Endothelial cell of umbilical vein (primary cell): ENCODE measurements at regions not wholly inside any gene's neighbourhood (a gene's known extent, or its start where the extent isn't known, plus 50 kb on each side); places are given as distances from the start of the nearest gene placed in this dataset.

Experiments used
- BruUV-seq: library from RNA; stranded (reverse); fragments of 400-500 nt; replicated peaks from 2 replicates; lab custom pipeline; 2021; lab: Mats Ljungman, UMichigan
- CTCF ChIA-PET: fragments of 300-600, 350-600 bp; sonication (Branson Sonifier 250); formaldehyde crosslinking; loops from one replicate; lab custom pipeline; 2021; ENCODE audit warnings: antibody characterized with exemption, inconsistent platforms; lab: Charles Lee
- POLR2A ChIA-PET: fragments of 300-600, 350-600 bp; sonication (Branson Sonifier 250); formaldehyde crosslinking; loops from one replicate; lab custom pipeline; 2021; ENCODE audit warnings: antibody characterized with exemption, inconsistent platforms; lab: Charles Lee
- DNase-seq: peaks from one replicate; pipeline ENCODE4 v3.0.0-alpha.2; 2011; ENCODE audit warnings: low read depth, low spot score
- FAIRE-seq: peaks from 2 replicates; lab custom pipeline; 2011; peaks lifted over from hg19 to GRCh38; lab: Jason Lieb, UNC
- H2AFZ ChIP-seq: 2 replicates; pipeline ENCODE4 v1.6.0; 2012; ENCODE audit warnings: low read depth, low read length, control low read depth, inconsistent platforms
- H3K27ac ChIP-seq: 2 replicates; pipeline ENCODE4 v1.5.1; 2011; ENCODE audit warnings: low read depth, mild to moderate bottlenecking, control low read depth, low read length, moderate library complexity; ENCODE audit not compliant: insufficient read depth
- H3K27me3 ChIP-seq, 2 experiments: 2 replicates each; pipeline versions ENCODE4 v1.6.0 to v1.6.1; 2011; ENCODE audit warnings: low read length in 2 of 2, mixed read lengths in 1 of 2; ENCODE audit not compliant: control insufficient read depth in 2 of 2, insufficient read depth in 2 of 2
- H3K36me3 ChIP-seq, 2 experiments: 2 replicates in 1 of 2; 3 replicates in 1 of 2; pipeline ENCODE4 v1.5.1; 2011; ENCODE audit warnings: low read length in 2 of 2, mild to moderate bottlenecking in 1 of 2, moderate library complexity in 1 of 2; ENCODE audit not compliant: control insufficient read depth in 2 of 2, insufficient read depth in 2 of 2; ENCODE audit errors: extremely low read depth in 1 of 2
- H3K4me1 ChIP-seq: 3 replicates; pipeline ENCODE4 v1.5.1; 2011; ENCODE audit warnings: mild to moderate bottlenecking, low read length; ENCODE audit not compliant: control insufficient read depth, insufficient read depth; ENCODE audit errors: extremely low read depth
- H3K4me2 ChIP-seq: 2 replicates; pipeline ENCODE4 v1.6.1; 2011; ENCODE audit warnings: low read length, control low read depth, mixed read lengths; ENCODE audit not compliant: insufficient read depth
- H3K4me3 ChIP-seq, 3 experiments: fragments of 200-600 bp in 1 of 3; sonication (generic), shearing (Covaris generic) in 1 of 3; replicated peaks in 1 of 3; 2 replicates each; pipeline ENCODE4 v1.5.1; 2011 to 2016; ENCODE audit warnings: control low read depth in 3 of 3, low read length in 3 of 3, mild to moderate bottlenecking in 2 of 3, inconsistent platforms in 1 of 3, low read depth in 1 of 3, moderate library complexity in 1 of 3; ENCODE audit not compliant: insufficient read depth in 1 of 3
- H3K79me2 ChIP-seq: 2 replicates; pipeline ENCODE4 v1.6.0; 2012; ENCODE audit warnings: low read length, inconsistent platforms; ENCODE audit not compliant: control insufficient read depth, insufficient read depth
- H3K9ac ChIP-seq: replicated peaks from 2 replicates; pipeline ENCODE3; 2011; ENCODE audit warnings: low read length, control low read depth; ENCODE audit not compliant: insufficient read depth; ENCODE audit errors: extremely low read depth
- H3K9me1 ChIP-seq: replicated peaks from 3 replicates; pipeline ENCODE4 v1.6.0; 2011; ENCODE audit warnings: mild to moderate bottlenecking, low read length; ENCODE audit not compliant: control insufficient read depth, insufficient read depth; ENCODE audit errors: extremely low read depth
- H3K9me3 ChIP-seq: replicated peaks from 2 replicates; pipeline ENCODE4 v1.5.1; 2012; ENCODE audit warnings: low read length, inconsistent platforms; ENCODE audit not compliant: control insufficient read depth, insufficient read depth
- H4K20me1 ChIP-seq: replicated peaks from 2 replicates; pipeline ENCODE3; 2011; ENCODE audit warnings: mild to moderate bottlenecking, low read length; ENCODE audit not compliant: control insufficient read depth, insufficient read depth; ENCODE audit errors: extremely low read depth
- EZH2 ChIP-seq: IDR thresholded peaks from 2 replicates; pipeline ENCODE4 v1.6.1; 2012; ENCODE audit warnings: borderline replicate concordance, low read depth, mild to moderate bottlenecking, moderate library complexity, low read length, inconsistent platforms; ENCODE audit not compliant: severe bottlenecking
- FOS ChIP-seq: IDR thresholded peaks from 2 replicates; pipeline ENCODE4 v1.6.1; 2011; ENCODE audit warnings: mild to moderate bottlenecking, low read length, moderate library complexity, borderline replicate concordance; ENCODE audit not compliant: insufficient read depth
- GATA2 ChIP-seq: IDR thresholded peaks from 2 replicates; pipeline ENCODE4 v1.7.0; 2011; ENCODE audit warnings: low read depth, mild to moderate bottlenecking, moderate library complexity, mixed read lengths, low read length; ENCODE audit not compliant: insufficient read length, insufficient read depth
- JUN ChIP-seq: IDR thresholded peaks from 2 replicates; pipeline ENCODE4 v1.6.1; 2011; ENCODE audit warnings: borderline replicate concordance, low read depth; ENCODE audit not compliant: insufficient read length, insufficient read depth
- MYC ChIP-seq: IDR thresholded peaks from one replicate; pipeline ENCODE4 v1.6.1; 2011; ENCODE audit warnings: mild to moderate bottlenecking, low read depth, low read length
- POLR2A ChIP-seq: IDR thresholded peaks from 2 replicates; pipeline ENCODE4 v1.6.1; 2012; ENCODE audit warnings: low read depth, mild to moderate bottlenecking, control low read depth, low read length
- POLR2AphosphoS5 ChIP-seq: IDR thresholded peaks from 2 replicates; pipeline ENCODE4 v1.6.1; 2012; ENCODE audit warnings: low read depth, mild to moderate bottlenecking, control low read depth, low read length, moderate library complexity; ENCODE audit not compliant: insufficient read depth
- dilution Hi-C: fragments of 300-500 bp; cut with MboI; formaldehyde crosslinking; loops from one replicate; pipeline ENCODE4 v1.15.0; 2019; ENCODE audit warnings: low sequenced_read_pairs; ENCODE audit not compliant: extremely low pct_ligation_motif_present
- intact Hi-C: fragments of 100-400 bp; cut with micrococcal nuclease; formaldehyde crosslinking; loops from one replicate; pipeline ENCODE4 v1.10.0; 2022
- TF ChIP-seq, protein P1 (sequence below): IDR thresholded peaks from 2 replicates; pipeline ENCODE4 v1.6.1; 2011; ENCODE audit not compliant: insufficient read depth, insufficient read length
- TF ChIP-seq, protein P2 (sequence below), 2 donors: IDR thresholded peaks; 1 replicate in 1 of 2; 2 replicates in 1 of 2; pipeline ENCODE4 v1.5.1; 2011; ENCODE audit warnings: low read length in 2 of 2, mild to moderate bottlenecking in 2 of 2, moderate library complexity in 2 of 2, control low read depth in 1 of 2, inconsistent platforms in 1 of 2, low read depth in 1 of 2; ENCODE audit not compliant: insufficient read depth in 1 of 2; ENCODE audit errors: extremely low read depth in 1 of 2

DNA sequence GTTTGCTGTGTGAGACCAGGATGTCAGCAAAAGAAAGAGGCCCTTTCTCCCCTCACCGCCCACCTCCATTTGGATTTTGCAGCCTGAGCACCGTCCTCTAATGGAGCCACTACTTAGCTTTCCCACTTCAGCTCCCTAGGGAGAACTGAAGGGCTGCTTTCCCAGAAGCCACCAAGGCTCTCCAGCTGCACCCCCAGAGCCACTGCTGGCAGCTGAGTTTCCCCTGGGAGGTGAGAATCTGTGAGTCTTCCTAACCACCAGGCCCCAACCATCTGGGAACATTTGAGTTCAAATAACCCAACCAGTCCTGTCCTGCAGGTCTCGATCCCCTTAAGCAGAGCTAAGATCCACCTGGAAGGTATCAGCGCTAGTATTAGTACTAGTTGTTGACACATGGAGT lies 173.1 kb upstream of the USP9X start:
- no peak overlapping the region for H3K4me2 ChIP-seq
- intact Hi-C loops = no loop called here
- H2AFZ ChIP-seq = no peak overlapping the region
- no peaks in the 10 kb centered on the region for H3K36me3 ChIP-seq
- H3K27ac ChIP-seq = no peak overlapping the region
- POLR2A ChIA-PET = no interaction called here
- H3K9me1 ChIP-seq = no peaks in the 10 kb centered on the region
- H3K9ac ChIP-seq = no peak overlapping the region
- H3K4me3 ChIP-seq = no peak overlapping the region
- no TSS peak for BruUV-seq
- H3K9me3 ChIP-seq = no peaks in the 10 kb centered on the region
- H3K27me3 ChIP-seq = no peaks in the 10 kb centered on the region
- CTCF ChIA-PET = no interaction called here
- FAIRE-seq = no peak
- no peaks in the 10 kb centered on the region for H4K20me1 ChIP-seq
- TF ChIP-seq FOS = no peak
- TF ChIP-seq MYC = no peak
- TF ChIP-seq POLR2A = no peak
- TF ChIP-seq, protein P1, sequence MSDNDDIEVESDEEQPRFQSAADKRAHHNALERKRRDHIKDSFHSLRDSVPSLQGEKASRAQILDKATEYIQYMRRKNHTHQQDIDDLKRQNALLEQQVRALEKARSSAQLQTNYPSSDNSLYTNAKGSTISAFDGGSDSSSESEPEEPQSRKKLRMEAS = no peak
- no peak for TF ChIP-seq EZH2
- TF ChIP-seq GATA2 = no peak
- no peak for TF ChIP-seq JUN
- TF ChIP-seq, protein P2, sequence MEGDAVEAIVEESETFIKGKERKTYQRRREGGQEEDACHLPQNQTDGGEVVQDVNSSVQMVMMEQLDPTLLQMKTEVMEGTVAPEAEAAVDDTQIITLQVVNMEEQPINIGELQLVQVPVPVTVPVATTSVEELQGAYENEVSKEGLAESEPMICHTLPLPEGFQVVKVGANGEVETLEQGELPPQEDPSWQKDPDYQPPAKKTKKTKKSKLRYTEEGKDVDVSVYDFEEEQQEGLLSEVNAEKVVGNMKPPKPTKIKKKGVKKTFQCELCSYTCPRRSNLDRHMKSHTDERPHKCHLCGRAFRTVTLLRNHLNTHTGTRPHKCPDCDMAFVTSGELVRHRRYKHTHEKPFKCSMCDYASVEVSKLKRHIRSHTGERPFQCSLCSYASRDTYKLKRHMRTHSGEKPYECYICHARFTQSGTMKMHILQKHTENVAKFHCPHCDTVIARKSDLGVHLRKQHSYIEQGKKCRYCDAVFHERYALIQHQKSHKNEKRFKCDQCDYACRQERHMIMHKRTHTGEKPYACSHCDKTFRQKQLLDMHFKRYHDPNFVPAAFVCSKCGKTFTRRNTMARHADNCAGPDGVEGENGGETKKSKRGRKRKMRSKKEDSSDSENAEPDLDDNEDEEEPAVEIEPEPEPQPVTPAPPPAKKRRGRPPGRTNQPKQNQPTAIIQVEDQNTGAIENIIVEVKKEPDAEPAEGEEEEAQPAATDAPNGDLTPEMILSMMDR (IDR thresholded peaks at IDR 0.05; ENCODE audit: extremely low read depth in 1 of 2, insufficient read depth in 1 of 2, low read depth in 1 of 2, low read length in 2 of 2) = no peak
- no peak for TF ChIP-seq POLR2AphosphoS5
- dilution Hi-C loops = no loop called here
- DNase-seq = no peak
- peaks cover 8% of the 10 kb centered on the region for H3K4me1 ChIP-seq
- no peaks in the 10 kb centered on the region for H3K79me2 ChIP-seq
